HG02943 (cell line): ENCODE measurements at regions not wholly inside any gene's neighbourhood (a gene's known extent, or its start where the extent isn't known, plus 50 kb on each side); places are given as distances from the start of the nearest gene placed in this dataset.
"Not testable (repeated sequence)": the region's sequence is repeated elsewhere in the genome, so short reads cannot be mapped to it uniquely, and the experiment has no call there.

Experiments used
- ATAC-seq: cut with Tn5 transposase; IDR thresholded peaks from one replicate; pipeline ENCODE4 v1.9.1; 2021; ENCODE audit warnings: mild to moderate bottlenecking, low read depth, moderate library complexity; ENCODE audit not compliant: unreplicated experiment

- peak; percentile 95 for ATAC-seq
Measured at GRCh38 chr3:6680119-6680806, 180.7 kb upstream of the GRM7 start.

GRCh38 chr3:6697285-6697684 lies 163.6 kb upstream of the GRM7 start:
- ATAC-seq = no peak

- no peak for ATAC-seq
Measured at GRCh38 chr3:6697722-6698121, 163.2 kb upstream of the GRM7 start.

GRCh38 chr3:6704817-6705216 lies 156.1 kb upstream of the GRM7 start:
- ATAC-seq = not testable (repeated sequence)

- ATAC-seq = no peak
Measured at GRCh38 chr3:6706777-6707176, 154.1 kb upstream of the GRM7 start.

- no peak for ATAC-seq
Measured at GRCh38 chr3:6709178-6709577, 151.7 kb upstream of the GRM7 start.

- no peak for ATAC-seq
Measured at GRCh38 chr3:6714962-6715361, 146.0 kb upstream of the GRM7 start.

GRCh38 chr3:6716420-6716819 lies 144.5 kb upstream of the GRM7 start:
- no peak for ATAC-seq

- ATAC-seq = peak; percentile 94
Measured at GRCh38 chr3:6717026-6717943, 143.6 kb upstream of the GRM7 start.

- ATAC-seq = no peak
Measured at GRCh38 chr3:6719999-6720398, 140.9 kb upstream of the GRM7 start.

GRCh38 chr3:6721491-6721890 lies 139.4 kb upstream of the GRM7 start:
- no peak for ATAC-seq

GRCh38 chr3:6723205-6723604 lies 137.7 kb upstream of the GRM7 start:
- ATAC-seq = no peak

- ATAC-seq = no peak
Measured at GRCh38 chr3:6726811-6727210, 134.1 kb upstream of the GRM7 start.

GRCh38 chr3:6732807-6733206 lies 128.1 kb upstream of the GRM7 start:
- ATAC-seq = no peak

GRCh38 chr3:6733699-6734394 lies 127.1 kb upstream of the GRM7 start:
- ATAC-seq = no peak

- ATAC-seq = no peak
Measured at GRCh38 chr3:6734395-6734746, 126.5 kb upstream of the GRM7 start.

- ATAC-seq = no peak
Measured at GRCh38 chr3:6736836-6737629, 123.9 kb upstream of the GRM7 start.

GRCh38 chr3:6737630-6738029 lies 123.3 kb upstream of the GRM7 start:
- ATAC-seq = no peak

GRCh38 chr3:6739288-6739687 lies 121.6 kb upstream of the GRM7 start:
- ATAC-seq = no peak

- ATAC-seq = no peak
Measured at GRCh38 chr3:6743067-6743720, 117.7 kb upstream of the GRM7 start.
